ENCODE measurements at regions not wholly inside any gene's neighbourhood (a gene's known extent, or its start where the extent isn't known, plus 50 kb on each side); places are given as distances from the start of the nearest gene placed in this dataset.

GRCh38 chr1:234759888-234760287 lies 149.9 kb upstream of the IRF2BP2 start:
- Mint-ChIP-seq H3K4me3 (no peak overlapping the region), H3K9me3 (no peaks in the 10 kb centered on the region), H3K27me3 (ENCODE audit: insufficient read depth) (peaks cover 1% of the 10 kb centered on the region), H3K4me1 (ENCODE audit: low read depth) (peaks cover 23% of the 10 kb centered on the region), H3K36me3 (ENCODE audit: low read depth) (no peaks in the 10 kb centered on the region), H3K27ac (no peak overlapping the region)
- no peak for DNase-seq
- TF ChIP-seq CTCF (IDR thresholded peaks at IDR 0.05) = no peak

GRCh38 chr1:234758851-234759250 lies 148.9 kb upstream of the IRF2BP2 start:
- Mint-ChIP-seq H3K4me1 (ENCODE audit: low read depth) (peaks cover 25% of the 10 kb centered on the region), H3K4me3 (no peak overlapping the region), H3K27me3 (ENCODE audit: insufficient read depth) (peaks cover 1% of the 10 kb centered on the region), H3K9me3 (no peaks in the 10 kb centered on the region), H3K27ac (no peak overlapping the region), H3K36me3 (ENCODE audit: low read depth) (no peaks in the 10 kb centered on the region)
- DNase-seq = no peak
- no peak for TF ChIP-seq CTCF (IDR thresholded peaks at IDR 0.05)

GRCh38 chr1:234756857-234757256 lies 146.9 kb upstream of the IRF2BP2 start:
- H3K9me3 Mint-ChIP-seq = no peaks in the 10 kb centered on the region
- H3K36me3 Mint-ChIP-seq (ENCODE audit: low read depth) = no peaks in the 10 kb centered on the region
- no peak overlapping the region for H3K27ac Mint-ChIP-seq

GRCh38 chr1:234756066-234756774 lies 146.2 kb upstream of the IRF2BP2 start:
- Mint-ChIP-seq H3K27ac (no peak overlapping the region; the same call in 1 of the 2 replicates), H3K4me3 (peak overlapping the region; percentile 56; the same call in 1 of the 2 replicates), H3K36me3 (ENCODE audit: low read depth) (no peaks in the 10 kb centered on the region), H3K9me3 (no peaks in the 10 kb centered on the region), H3K4me1 (ENCODE audit: low read depth) (peaks cover 25% of the 10 kb centered on the region), H3K27me3 (ENCODE audit: insufficient read depth) (peaks cover 1% of the 10 kb centered on the region)
- DNase-seq = no peak
- TF ChIP-seq CTCF (IDR thresholded peaks at IDR 0.05) = no peak

More at GRCh38 chr1:234756857-234757256, 146.9 kb upstream of the IRF2BP2 start:
- Mint-ChIP-seq H3K4me1 (ENCODE audit: low read depth) (peaks cover 25% of the 10 kb centered on the region), H3K27me3 (ENCODE audit: insufficient read depth) (peaks cover 1% of the 10 kb centered on the region), H3K4me3 (no peak overlapping the region)
- no peak for TF ChIP-seq CTCF (IDR thresholded peaks at IDR 0.05)
- no peak for DNase-seq

GRCh38 chr1:234755449-234755863 lies 145.5 kb upstream of the IRF2BP2 start:
- 0 out of 2 replicates have a peak overlapping the region, but pooled peaks have one; percentile 5 for H3K27ac Mint-ChIP-seq
- peaks cover 23% of the 10 kb centered on the region for H3K4me1 Mint-ChIP-seq (ENCODE audit: low read depth)
- peak overlapping the region; percentile 56 for H3K4me3 Mint-ChIP-seq
- H3K9me3 Mint-ChIP-seq = no peaks in the 10 kb centered on the region
- DNase-seq = peak; percentile 79
- H3K36me3 Mint-ChIP-seq (ENCODE audit: low read depth) = no peaks in the 10 kb centered on the region
- peaks cover 1% of the 10 kb centered on the region for H3K27me3 Mint-ChIP-seq (ENCODE audit: insufficient read depth)
- TF ChIP-seq CTCF (IDR thresholded peaks at IDR 0.05) = no peak
